C4-2B (cell line): ENCODE measurements at regions not wholly inside any gene's neighbourhood (a gene's known extent, or its start where the extent isn't known, plus 50 kb on each side); places are given as distances from the start of the nearest gene placed in this dataset.

Experiments
- ZFX ChIP-seq: fragments of 450-650 bp; IDR thresholded peaks from 2 replicates; pipeline ENCODE4 v1.6.1; 2017
- TF ChIP-seq, protein P1 (sequence below): fragments of 450-650 bp; conservative IDR thresholded peaks from 2 replicates; pipeline ENCODE4 v1.5.1; 2017; ENCODE audit warnings: mild to moderate bottlenecking

DNA sequence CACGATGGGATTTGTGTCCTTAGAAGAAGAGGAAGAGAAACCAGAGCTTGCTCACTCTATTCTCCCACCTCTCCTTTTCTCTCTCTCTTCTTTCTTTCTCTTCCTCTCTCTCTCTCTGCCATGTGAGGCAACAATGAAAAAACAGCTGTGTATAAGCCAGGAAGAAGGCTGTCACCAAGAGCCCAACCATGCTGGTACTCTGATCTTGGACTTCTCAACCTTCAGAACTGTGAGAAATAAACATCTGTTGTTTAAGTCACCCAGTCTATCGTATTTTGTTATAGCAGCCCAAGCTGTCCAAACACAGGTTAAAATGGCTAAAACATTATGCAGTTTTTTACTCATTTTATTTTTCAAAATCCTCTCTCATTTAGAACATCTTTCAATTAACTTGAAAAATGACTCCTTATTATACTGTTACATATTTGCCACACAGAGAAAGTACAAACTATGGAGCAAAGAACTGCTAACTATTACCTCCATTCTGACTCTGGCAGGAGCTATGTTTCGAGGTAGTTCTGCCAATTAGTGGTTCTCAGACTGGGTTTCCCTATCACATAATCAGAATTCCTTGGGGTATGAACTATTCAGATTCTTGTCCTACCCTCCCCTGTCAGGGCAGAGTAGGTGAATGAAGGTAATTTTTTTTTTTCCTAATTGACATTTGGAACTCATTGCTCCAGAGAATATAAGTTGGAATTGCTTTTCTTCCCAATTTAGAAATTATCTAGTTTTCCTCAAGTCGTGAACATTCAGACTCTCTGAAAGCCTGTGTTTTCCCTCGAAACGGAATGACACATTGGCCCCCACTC lies 434.6 kb downstream of the ENC1 start:
- TF ChIP-seq, protein P1, sequence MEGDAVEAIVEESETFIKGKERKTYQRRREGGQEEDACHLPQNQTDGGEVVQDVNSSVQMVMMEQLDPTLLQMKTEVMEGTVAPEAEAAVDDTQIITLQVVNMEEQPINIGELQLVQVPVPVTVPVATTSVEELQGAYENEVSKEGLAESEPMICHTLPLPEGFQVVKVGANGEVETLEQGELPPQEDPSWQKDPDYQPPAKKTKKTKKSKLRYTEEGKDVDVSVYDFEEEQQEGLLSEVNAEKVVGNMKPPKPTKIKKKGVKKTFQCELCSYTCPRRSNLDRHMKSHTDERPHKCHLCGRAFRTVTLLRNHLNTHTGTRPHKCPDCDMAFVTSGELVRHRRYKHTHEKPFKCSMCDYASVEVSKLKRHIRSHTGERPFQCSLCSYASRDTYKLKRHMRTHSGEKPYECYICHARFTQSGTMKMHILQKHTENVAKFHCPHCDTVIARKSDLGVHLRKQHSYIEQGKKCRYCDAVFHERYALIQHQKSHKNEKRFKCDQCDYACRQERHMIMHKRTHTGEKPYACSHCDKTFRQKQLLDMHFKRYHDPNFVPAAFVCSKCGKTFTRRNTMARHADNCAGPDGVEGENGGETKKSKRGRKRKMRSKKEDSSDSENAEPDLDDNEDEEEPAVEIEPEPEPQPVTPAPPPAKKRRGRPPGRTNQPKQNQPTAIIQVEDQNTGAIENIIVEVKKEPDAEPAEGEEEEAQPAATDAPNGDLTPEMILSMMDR: no peak
- TF ChIP-seq ZFX: no peak
